ENCODE measurements at regions not wholly inside any gene's neighbourhood (a gene's known extent, or its start where the extent isn't known, plus 50 kb on each side); places are given as distances from the start of the nearest gene placed in this dataset.
A peak's percentile ranks its signal among the peaks of the same experiment; 100 is the strongest.

DNA sequence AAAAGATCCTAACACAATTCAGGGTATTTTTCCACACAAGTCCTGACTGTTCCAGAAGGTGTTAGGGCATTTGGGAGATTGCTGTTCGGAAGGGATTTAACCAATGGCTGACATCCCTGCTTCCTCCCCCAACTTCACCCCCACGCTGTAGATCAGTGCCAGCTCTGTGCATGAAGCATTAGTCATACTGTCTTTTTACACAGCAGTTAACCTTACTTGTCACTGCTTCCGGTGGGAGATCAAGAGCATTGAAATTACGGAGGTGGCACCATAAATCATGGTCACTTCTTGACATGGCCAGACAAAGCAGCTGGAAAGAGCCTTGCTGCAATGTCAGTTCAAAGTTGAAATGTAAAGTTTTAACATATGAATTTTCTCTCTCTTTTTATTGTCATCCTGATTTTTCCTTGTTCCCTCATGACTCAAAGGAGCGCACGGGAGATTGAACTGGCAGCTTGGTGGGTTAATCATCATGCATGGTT is 70.2 kb downstream of the HRH4 start:
- Histone ChIP-seq H3K9me3 (ENCODE audit: control insufficient read depth in 2 of 2, insufficient read depth in 1 of 2, low read length in 1 of 2) (no peaks in the 10 kb centered on the region), H3K4me3 (ENCODE audit: low read length in 2 of 2) (no peak overlapping the region), H3K27ac (ENCODE audit: low read depth in 1 of 2, low read length in 1 of 2) (no peak overlapping the region), H3K27me3 (ENCODE audit: control insufficient read depth in 2 of 2, insufficient read depth in 1 of 2, low read length in 1 of 2) (no peaks in the 10 kb centered on the region), H3K36me3 (ENCODE audit: control insufficient read depth in 2 of 2, insufficient read depth in 2 of 2, low read length in 1 of 2) (no peaks in the 10 kb centered on the region), H3K4me1 (ENCODE audit: control insufficient read depth in 2 of 2, insufficient read depth in 2 of 2, low read length in 2 of 2) (peaks cover 0 to 2% of the 10 kb centered on the region in 2 donors)
- peak in 4 of 9 donors; percentile 2 to 22 (median 8) for DNase-seq (ENCODE audit: low read depth in 6 of 9, low spot score in 9 of 9)
- 27% methylated on average over 6 of the region's 6 CpGs for WGBS

- peaks cover 0 to 2% of the 10 kb centered on the region in 2 donors for H3K4me1 ChIP-seq (ENCODE audit: control insufficient read depth in 2 of 2, insufficient read depth in 2 of 2, low read length in 2 of 2)
- 96% methylated on average over 6 of the region's 6 CpGs for WGBS
- H3K9me3 ChIP-seq (ENCODE audit: control insufficient read depth in 2 of 2, insufficient read depth in 1 of 2, low read length in 1 of 2), result no peaks in the 10 kb centered on the region
- H3K36me3 ChIP-seq (ENCODE audit: control insufficient read depth in 2 of 2, insufficient read depth in 2 of 2, low read length in 1 of 2), result no peaks in the 10 kb centered on the region
- H3K27ac ChIP-seq (ENCODE audit: low read depth in 1 of 2, low read length in 1 of 2), result no peak overlapping the region
- no peaks in the 10 kb centered on the region for H3K27me3 ChIP-seq (ENCODE audit: control insufficient read depth in 2 of 2, insufficient read depth in 1 of 2, low read length in 1 of 2)
- no peak overlapping the region for H3K4me3 ChIP-seq (ENCODE audit: low read length in 2 of 2)
- no peak for DNase-seq (ENCODE audit: low read depth in 6 of 9, low spot score in 9 of 9)
Measured at GRCh38 chr18:24534271-24534670, 73.8 kb downstream of the HRH4 start.

DNA sequence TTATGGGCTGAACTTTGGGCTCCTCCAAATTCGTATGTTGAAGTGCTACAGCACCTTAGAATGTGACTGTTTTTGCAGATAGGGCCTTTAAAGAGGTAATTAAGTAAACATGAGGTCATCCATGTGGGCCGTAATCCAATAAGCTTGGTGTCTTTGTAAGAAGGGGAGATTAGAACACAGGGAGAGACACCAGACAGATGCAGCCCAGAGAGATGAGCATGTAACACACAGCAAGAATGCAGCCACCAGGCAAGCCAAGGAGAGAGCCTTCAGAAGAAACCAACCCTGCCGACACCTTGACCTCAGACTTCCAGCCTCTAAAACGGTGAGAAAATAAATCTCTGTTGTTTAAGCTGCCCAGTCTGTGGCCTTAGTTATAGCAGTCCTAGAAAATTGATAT is 74.3 kb downstream of the HRH4 start:
- Histone ChIP-seq H3K4me3 (ENCODE audit: low read length in 2 of 2) (no peak overlapping the region), H3K27me3 (ENCODE audit: control insufficient read depth in 2 of 2, insufficient read depth in 1 of 2, low read length in 1 of 2) (no peaks in the 10 kb centered on the region), H3K4me1 (ENCODE audit: control insufficient read depth in 2 of 2, insufficient read depth in 2 of 2, low read length in 2 of 2) (peaks cover 0 to 2% of the 10 kb centered on the region in 2 donors), H3K27ac (ENCODE audit: low read depth in 1 of 2, low read length in 1 of 2) (no peak overlapping the region), H3K9me3 (ENCODE audit: control insufficient read depth in 2 of 2, insufficient read depth in 1 of 2, low read length in 1 of 2) (no peaks in the 10 kb centered on the region), H3K36me3 (ENCODE audit: control insufficient read depth in 2 of 2, insufficient read depth in 2 of 2, low read length in 1 of 2) (no peaks in the 10 kb centered on the region)
- 70% methylated on average over 4 of the region's 4 CpGs for WGBS
- no peak for DNase-seq (ENCODE audit: low read depth in 6 of 9, low spot score in 9 of 9)

- no peak for DNase-seq (ENCODE audit: low read depth in 6 of 9, low spot score in 9 of 9)
- no peak overlapping the region for H3K27ac ChIP-seq (ENCODE audit: low read depth in 1 of 2, low read length in 1 of 2)
- no peaks in the 10 kb centered on the region for H3K27me3 ChIP-seq (ENCODE audit: control insufficient read depth in 2 of 2, insufficient read depth in 1 of 2, low read length in 1 of 2)
- no peaks in the 10 kb centered on the region for H3K4me1 ChIP-seq (ENCODE audit: control insufficient read depth in 2 of 2, insufficient read depth in 2 of 2, low read length in 2 of 2)
- H3K4me3 ChIP-seq (ENCODE audit: low read length in 2 of 2), result no peak overlapping the region
- WGBS, result 94% methylated on average over 3 of the region's 3 CpGs
- H3K36me3 ChIP-seq (ENCODE audit: control insufficient read depth in 2 of 2, insufficient read depth in 2 of 2, low read length in 1 of 2), result no peaks in the 10 kb centered on the region
- H3K9me3 ChIP-seq (ENCODE audit: control insufficient read depth in 2 of 2, insufficient read depth in 1 of 2, low read length in 1 of 2), result no peaks in the 10 kb centered on the region
Measured at GRCh38 chr18:24535527-24536295, 75.3 kb downstream of the HRH4 start.

- WGBS, result 90% methylated on average over 4 of the region's 4 CpGs
- no peaks in the 10 kb centered on the region for H3K36me3 ChIP-seq (ENCODE audit: control insufficient read depth in 2 of 2, insufficient read depth in 2 of 2, low read length in 1 of 2)
- H3K4me3 ChIP-seq (ENCODE audit: low read length in 2 of 2), result no peak overlapping the region
- no peaks in the 10 kb centered on the region for H3K9me3 ChIP-seq (ENCODE audit: control insufficient read depth in 2 of 2, insufficient read depth in 1 of 2, low read length in 1 of 2)
- no peaks in the 10 kb centered on the region for H3K27me3 ChIP-seq (ENCODE audit: control insufficient read depth in 2 of 2, insufficient read depth in 1 of 2, low read length in 1 of 2)
- no peak for DNase-seq (ENCODE audit: low read depth in 6 of 9, low spot score in 9 of 9)
- no peaks in the 10 kb centered on the region for H3K4me1 ChIP-seq (ENCODE audit: control insufficient read depth in 2 of 2, insufficient read depth in 2 of 2, low read length in 2 of 2)
- no peak overlapping the region for H3K27ac ChIP-seq (ENCODE audit: low read depth in 1 of 2, low read length in 1 of 2)
Measured at GRCh38 chr18:24536326-24536725, 75.9 kb downstream of the HRH4 start.

- no peak overlapping the region for H3K4me3 ChIP-seq (ENCODE audit: low read length in 2 of 2)
- no peak for DNase-seq (ENCODE audit: low read depth in 6 of 9, low spot score in 9 of 9)
- 90% methylated on average over 1 of the region's 1 CpG for WGBS
Measured at GRCh38 chr18:24536834-24537233, 76.4 kb downstream of the HRH4 start.

GRCh38 chr18:24538414-24539264 is 78.2 kb downstream of the HRH4 start:
- 56% methylated on average over 5 of the region's 5 CpGs for WGBS
- DNase-seq (ENCODE audit: low read depth in 6 of 9, low spot score in 9 of 9), result no peak
- no peak overlapping the region for H3K4me3 ChIP-seq (ENCODE audit: low read length in 2 of 2)
- H3K27ac ChIP-seq (ENCODE audit: low read depth in 1 of 2, low read length in 1 of 2), result no peak overlapping the region
- no peaks in the 10 kb centered on the region for H3K27me3 ChIP-seq (ENCODE audit: control insufficient read depth in 2 of 2, insufficient read depth in 1 of 2, low read length in 1 of 2)
- H3K4me1 ChIP-seq (ENCODE audit: control insufficient read depth in 2 of 2, insufficient read depth in 2 of 2, low read length in 2 of 2), result no peaks in the 10 kb centered on the region
- no peaks in the 10 kb centered on the region for H3K36me3 ChIP-seq (ENCODE audit: control insufficient read depth in 2 of 2, insufficient read depth in 2 of 2, low read length in 1 of 2)
- no peaks in the 10 kb centered on the region for H3K9me3 ChIP-seq (ENCODE audit: control insufficient read depth in 2 of 2, insufficient read depth in 1 of 2, low read length in 1 of 2)

More at GRCh38 chr18:24536834-24537233, 76.4 kb downstream of the HRH4 start:
- no peaks in the 10 kb centered on the region for H3K27me3 ChIP-seq (ENCODE audit: control insufficient read depth in 2 of 2, insufficient read depth in 1 of 2, low read length in 1 of 2)
- H3K4me1 ChIP-seq (ENCODE audit: control insufficient read depth in 2 of 2, insufficient read depth in 2 of 2, low read length in 2 of 2), result no peaks in the 10 kb centered on the region
- H3K27ac ChIP-seq (ENCODE audit: low read depth in 1 of 2, low read length in 1 of 2), result no peak overlapping the region
- no peaks in the 10 kb centered on the region for H3K36me3 ChIP-seq (ENCODE audit: control insufficient read depth in 2 of 2, insufficient read depth in 2 of 2, low read length in 1 of 2)
- H3K9me3 ChIP-seq (ENCODE audit: control insufficient read depth in 2 of 2, insufficient read depth in 1 of 2, low read length in 1 of 2), result no peaks in the 10 kb centered on the region

- 89% methylated on average over 4 of the region's 4 CpGs for WGBS
- Histone ChIP-seq H3K4me1 (ENCODE audit: control insufficient read depth in 2 of 2, insufficient read depth in 2 of 2, low read length in 2 of 2) (no peaks in the 10 kb centered on the region), H3K36me3 (ENCODE audit: control insufficient read depth in 2 of 2, insufficient read depth in 2 of 2, low read length in 1 of 2) (no peaks in the 10 kb centered on the region), H3K27me3 (ENCODE audit: control insufficient read depth in 2 of 2, insufficient read depth in 1 of 2, low read length in 1 of 2) (no peaks in the 10 kb centered on the region), H3K4me3 (ENCODE audit: low read length in 2 of 2) (no peak overlapping the region), H3K9me3 (ENCODE audit: control insufficient read depth in 2 of 2, insufficient read depth in 1 of 2, low read length in 1 of 2) (no peaks in the 10 kb centered on the region), H3K27ac (ENCODE audit: low read depth in 1 of 2, low read length in 1 of 2) (no peak overlapping the region)
- no peak for DNase-seq (ENCODE audit: low read depth in 6 of 9, low spot score in 9 of 9)
Measured at GRCh38 chr18:24539866-24540617, 79.6 kb downstream of the HRH4 start.
